ENCODE measurements at regions not wholly inside any gene's neighbourhood (a gene's known extent, or its start where the extent isn't known, plus 50 kb on each side); places are given as distances from the start of the nearest gene placed in this dataset.

DNA sequence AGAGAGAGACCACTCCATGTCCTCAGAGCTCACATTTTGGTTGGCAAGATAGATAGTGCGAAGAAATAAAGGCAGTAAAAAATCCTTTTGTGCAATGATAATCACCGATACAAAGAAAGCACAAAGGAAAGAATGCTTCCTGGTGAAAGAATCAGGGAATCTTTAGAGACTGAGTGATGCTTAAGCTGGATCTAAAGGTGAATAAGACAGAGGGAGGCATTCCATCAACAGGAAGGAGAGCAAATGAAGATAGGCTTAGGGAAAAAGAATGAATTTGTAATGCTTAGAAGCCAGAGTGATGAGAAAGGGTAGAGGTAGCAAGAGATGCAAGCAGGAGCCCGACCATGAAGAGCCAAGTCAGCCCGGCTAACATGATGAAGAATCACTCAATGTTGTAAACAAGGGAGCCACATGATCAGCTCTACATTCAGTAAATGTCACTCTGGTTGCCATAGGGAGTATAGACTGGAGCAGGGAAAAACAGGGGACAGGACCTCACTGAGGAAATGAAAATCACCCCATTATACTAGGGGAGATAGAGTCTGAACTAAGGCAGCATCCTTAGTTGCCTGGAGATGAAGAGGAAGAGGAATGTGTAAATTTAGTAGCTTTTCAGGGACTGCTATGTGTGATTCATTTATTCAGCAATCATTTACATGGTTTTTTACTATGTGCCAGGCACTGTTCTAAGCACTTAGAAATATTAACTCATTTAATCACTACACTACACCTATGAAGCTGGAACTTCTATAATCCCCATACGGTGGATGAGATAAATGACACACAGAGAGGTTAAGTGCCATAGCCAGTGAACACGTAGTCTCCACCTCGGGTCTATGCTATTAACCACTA lies 402.6 kb upstream of the NFIA start:
- no peaks in the 10 kb centered on the region for H3K27me3 Mint-ChIP-seq (ENCODE audit: insufficient read depth)
- WGBS, 2 experiments (ENCODE audit: insufficient coverage in 1 of 2, insufficient read length in 1 of 2), result 73 to 75% methylated on average over 4 to 7 of the region's 7 CpGs
- no peak overlapping the region for H3K27ac Mint-ChIP-seq
- Histone ChIP-seq H3K27me3 (ENCODE audit: control insufficient read depth, insufficient read depth, low read length, poor library complexity, severe bottlenecking) (no peaks in the 10 kb centered on the region), H3K4me1 (ENCODE audit: control insufficient read depth, insufficient read depth, low read length) (no peaks in the 10 kb centered on the region), H3K27ac (ENCODE audit: low read depth, low read length) (peak overlapping the region; percentile 38), H3K9me3 (ENCODE audit: control insufficient read depth, low read length) (no peaks in the 10 kb centered on the region), H3K9ac (ENCODE audit: extremely low read depth, low read length, poor library complexity, severe bottlenecking) (no peak overlapping the region), H3K4me3 (ENCODE audit: low read length) (no peak overlapping the region), H3K36me3 (ENCODE audit: control insufficient read depth, insufficient read depth, low read length) (no peaks in the 10 kb centered on the region)
- no peaks in the 10 kb centered on the region for H3K4me1 Mint-ChIP-seq
- H3K4me3 Mint-ChIP-seq, result no peak overlapping the region
- H3K9me3 Mint-ChIP-seq, result no peaks in the 10 kb centered on the region
- TF ChIP-seq, protein P1, sequence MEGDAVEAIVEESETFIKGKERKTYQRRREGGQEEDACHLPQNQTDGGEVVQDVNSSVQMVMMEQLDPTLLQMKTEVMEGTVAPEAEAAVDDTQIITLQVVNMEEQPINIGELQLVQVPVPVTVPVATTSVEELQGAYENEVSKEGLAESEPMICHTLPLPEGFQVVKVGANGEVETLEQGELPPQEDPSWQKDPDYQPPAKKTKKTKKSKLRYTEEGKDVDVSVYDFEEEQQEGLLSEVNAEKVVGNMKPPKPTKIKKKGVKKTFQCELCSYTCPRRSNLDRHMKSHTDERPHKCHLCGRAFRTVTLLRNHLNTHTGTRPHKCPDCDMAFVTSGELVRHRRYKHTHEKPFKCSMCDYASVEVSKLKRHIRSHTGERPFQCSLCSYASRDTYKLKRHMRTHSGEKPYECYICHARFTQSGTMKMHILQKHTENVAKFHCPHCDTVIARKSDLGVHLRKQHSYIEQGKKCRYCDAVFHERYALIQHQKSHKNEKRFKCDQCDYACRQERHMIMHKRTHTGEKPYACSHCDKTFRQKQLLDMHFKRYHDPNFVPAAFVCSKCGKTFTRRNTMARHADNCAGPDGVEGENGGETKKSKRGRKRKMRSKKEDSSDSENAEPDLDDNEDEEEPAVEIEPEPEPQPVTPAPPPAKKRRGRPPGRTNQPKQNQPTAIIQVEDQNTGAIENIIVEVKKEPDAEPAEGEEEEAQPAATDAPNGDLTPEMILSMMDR (conservative IDR thresholded peaks at IDR 0.05), result no peak
- H3K36me3 Mint-ChIP-seq (ENCODE audit: low read depth), result no peaks in the 10 kb centered on the region
- no peak for DNase-seq

DNA sequence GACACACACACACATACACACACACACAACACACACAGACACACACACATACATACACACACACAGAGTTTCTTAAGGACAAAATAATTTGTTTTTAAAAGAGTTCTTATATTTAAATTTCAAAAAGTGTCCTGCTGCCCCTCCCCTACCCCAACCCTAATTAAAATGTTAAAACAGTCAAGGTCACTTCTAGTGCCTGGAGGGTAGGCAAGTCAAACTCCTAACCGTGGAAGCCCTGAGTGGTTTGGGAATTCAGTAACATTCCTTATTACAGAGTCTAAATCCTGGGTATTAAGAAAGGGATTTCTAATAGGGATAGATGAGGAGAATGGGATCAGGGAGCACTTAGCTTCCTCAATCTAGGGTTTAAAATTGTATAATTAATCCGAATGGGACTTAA lies 403.6 kb upstream of the NFIA start:
- Mint-ChIP-seq H3K9me3 (no peaks in the 10 kb centered on the region), H3K27me3 (ENCODE audit: insufficient read depth) (no peaks in the 10 kb centered on the region), H3K36me3 (ENCODE audit: low read depth) (no peaks in the 10 kb centered on the region), H3K27ac (no peak overlapping the region), H3K4me3 (no peak overlapping the region), H3K4me1 (no peaks in the 10 kb centered on the region)
- no peak overlapping the region for H3K27ac ChIP-seq (ENCODE audit: low read depth, low read length)
- WGBS, 2 experiments (ENCODE audit: insufficient coverage in 1 of 2, insufficient read length in 1 of 2), result 81 to 100% methylated on average over 1 to 2 of the region's 2 CpGs
- H3K27me3 ChIP-seq (ENCODE audit: control insufficient read depth, insufficient read depth, low read length, poor library complexity, severe bottlenecking), result no peaks in the 10 kb centered on the region
- H3K4me1 ChIP-seq (ENCODE audit: control insufficient read depth, insufficient read depth, low read length), result no peaks in the 10 kb centered on the region
- no peak for DNase-seq
- no peak overlapping the region for H3K9ac ChIP-seq (ENCODE audit: extremely low read depth, low read length, poor library complexity, severe bottlenecking)
- TF ChIP-seq, protein P1 (conservative IDR thresholded peaks at IDR 0.05), result no peak
- H3K9me3 ChIP-seq (ENCODE audit: control insufficient read depth, low read length), result no peaks in the 10 kb centered on the region
- no peak overlapping the region for H3K4me3 ChIP-seq (ENCODE audit: low read length)
- no peaks in the 10 kb centered on the region for H3K36me3 ChIP-seq (ENCODE audit: control insufficient read depth, insufficient read depth, low read length)

DNA sequence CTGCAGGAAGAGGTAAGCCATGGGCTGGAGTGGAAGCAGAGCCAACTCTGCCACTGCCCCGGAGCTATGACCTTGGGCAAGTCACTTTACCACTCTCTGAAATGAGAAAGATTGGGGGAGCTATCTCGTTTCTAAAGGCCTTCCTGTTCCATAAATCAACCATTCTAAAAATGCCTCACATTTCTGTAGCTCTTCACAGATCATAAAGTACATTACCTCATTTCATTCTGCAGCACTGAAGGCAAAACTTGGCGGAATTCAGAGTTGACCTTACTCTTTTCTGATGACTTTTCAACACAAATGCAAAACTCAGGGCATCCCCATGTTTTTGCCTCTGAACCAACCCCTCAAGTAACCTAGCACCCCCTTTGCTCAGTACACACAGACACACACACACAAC lies 404.0 kb upstream of the NFIA start:
- Mint-ChIP-seq H3K4me1 (no peaks in the 10 kb centered on the region), H3K36me3 (ENCODE audit: low read depth) (no peaks in the 10 kb centered on the region), H3K4me3 (no peak overlapping the region), H3K9me3 (no peaks in the 10 kb centered on the region), H3K27ac (no peak overlapping the region), H3K27me3 (ENCODE audit: insufficient read depth) (no peaks in the 10 kb centered on the region)
- H3K9me3 ChIP-seq (ENCODE audit: control insufficient read depth, low read length), result no peaks in the 10 kb centered on the region
- TF ChIP-seq, protein P1 (conservative IDR thresholded peaks at IDR 0.05), result no peak
- H3K36me3 ChIP-seq (ENCODE audit: control insufficient read depth, insufficient read depth, low read length), result no peaks in the 10 kb centered on the region
- H3K9ac ChIP-seq (ENCODE audit: extremely low read depth, low read length, poor library complexity, severe bottlenecking), result no peak overlapping the region
- no peak overlapping the region for H3K27ac ChIP-seq (ENCODE audit: low read depth, low read length)
- no peaks in the 10 kb centered on the region for H3K4me1 ChIP-seq (ENCODE audit: control insufficient read depth, insufficient read depth, low read length)
- DNase-seq, result no peak
- H3K4me3 ChIP-seq (ENCODE audit: low read length), result no peak overlapping the region
- 85 to 100% methylated on average over 1 to 3 of the region's 3 CpGs for WGBS, 2 experiments (ENCODE audit: insufficient coverage in 1 of 2, insufficient read length in 1 of 2)
- H3K27me3 ChIP-seq (ENCODE audit: control insufficient read depth, insufficient read depth, low read length, poor library complexity, severe bottlenecking), result no peaks in the 10 kb centered on the region
